H1 (cell line): ENCODE measurements at regions not wholly inside any gene's neighbourhood (a gene's known extent, or its start where the extent isn't known, plus 50 kb on each side); places are given as distances from the start of the nearest gene placed in this dataset.
A peak's percentile ranks its signal among the peaks of the same experiment; 100 is the strongest.

Source experiments
- CTCF ChIA-PET: fragments of 300-600 bp; sonication (Branson Sonifier 250); formaldehyde crosslinking; loops from one replicate; lab custom pipeline; 2021; ENCODE audit not compliant: partially characterized antibody; lab: Charles Lee
- POLR2A ChIA-PET: fragments of 300-600 bp; sonication (Branson Sonifier 250); formaldehyde crosslinking; loops from one replicate; lab custom pipeline; 2021; ENCODE audit warnings: inconsistent platforms; ENCODE audit not compliant: partially characterized antibody; lab: Charles Lee
- DNase-seq, 2 experiments: peaks; one replicate each; pipeline versions ENCODE4 v3.0.0 to v3.0.0-alpha.2; 2010 to 2022; ENCODE audit warnings: low spot score in 2 of 2, low read depth in 1 of 2, mixed read lengths in 1 of 2
- FAIRE-seq: peaks from 2 replicates; lab custom pipeline; 2011; peaks lifted over from hg19 to GRCh38; lab: Jason Lieb, UNC
- H2AFZ ChIP-seq: 2 replicates; pipeline ENCODE4 v1.8.1; 2012; ENCODE audit warnings: low read length, inconsistent platforms
- H2AK5ac ChIP-seq: 2 replicates; pipeline ENCODE4 v1.6.1; 2013; ENCODE audit warnings: low read depth, low read length
- H2BK120ac ChIP-seq: replicated peaks from 2 replicates; pipeline ENCODE3; 2013; ENCODE audit warnings: low read depth, low read length, inconsistent platforms
- H2BK12ac ChIP-seq: 2 replicates; pipeline ENCODE4 v1.6.1; 2013; ENCODE audit warnings: low read depth, low read length
- H2BK15ac ChIP-seq: 2 replicates; pipeline ENCODE4 v1.6.1; 2013; ENCODE audit warnings: low read length
- H2BK20ac ChIP-seq: 2 replicates; pipeline ENCODE4 v1.6.1; 2013; ENCODE audit warnings: low read length
- H2BK5ac ChIP-seq: 2 replicates; pipeline ENCODE4 v1.6.1; 2013; ENCODE audit warnings: low read depth, low read length
- H3K14ac ChIP-seq: 2 replicates; pipeline ENCODE4 v1.6.1; 2013; ENCODE audit warnings: inconsistent platforms; ENCODE audit not compliant: insufficient read length
- H3K18ac ChIP-seq: 2 replicates; pipeline ENCODE4 v1.6.1; 2013; ENCODE audit warnings: low read length; ENCODE audit errors: extremely low read depth
- H3K23ac ChIP-seq: 2 replicates; pipeline ENCODE4 v1.6.1; 2013; ENCODE audit warnings: inconsistent platforms; ENCODE audit not compliant: insufficient read length
- H3K23me2 ChIP-seq: 2 replicates; pipeline ENCODE4 v1.6.1; 2013; ENCODE audit warnings: low read depth, low read length
- H3K27ac ChIP-seq: 2 replicates; pipeline ENCODE4 v1.6.1; 2011; ENCODE audit warnings: low read depth, low read length, inconsistent platforms
- H3K27me3 ChIP-seq, 4 experiments: replicated peaks in 1 of 4; 1 replicate in 1 of 4; 2 replicates in 3 of 4; pipeline versions ENCODE4 v1.6.1 to v1.8.1; 2011 to 2013; ENCODE audit warnings: low read length in 3 of 4, mild to moderate bottlenecking in 3 of 4, inconsistent platforms in 2 of 4, mixed read lengths in 2 of 4, moderate library complexity in 1 of 4; ENCODE audit not compliant: control insufficient read depth in 3 of 4, insufficient read depth in 3 of 4; ENCODE audit errors: extremely low read depth in 1 of 4
- H3K36me3 ChIP-seq, 4 experiments: 2 replicates each; pipeline versions ENCODE4 v1.6.1 to v1.8.1; 2011 to 2013; ENCODE audit warnings: mild to moderate bottlenecking in 4 of 4, low read length in 3 of 4, moderate library complexity in 2 of 4, control low read depth in 1 of 4, inconsistent platforms in 1 of 4; ENCODE audit not compliant: insufficient read depth in 4 of 4, control insufficient read depth in 2 of 4
- H3K4ac ChIP-seq: replicated peaks from 2 replicates; pipeline ENCODE3; 2013; ENCODE audit warnings: low read length, low read depth, mixed read lengths, inconsistent platforms; ENCODE audit not compliant: insufficient read length
- H3K4me1 ChIP-seq, 4 experiments: replicated peaks in 1 of 4; 1 replicate in 1 of 4; 2 replicates in 3 of 4; pipeline versions ENCODE4 v1.6.1 to v1.8.1; 2011 to 2013; ENCODE audit warnings: low read length in 3 of 4, inconsistent platforms in 2 of 4, mixed read lengths in 1 of 4; ENCODE audit not compliant: insufficient read depth in 4 of 4, control insufficient read depth in 3 of 4
- H3K4me2 ChIP-seq, 2 experiments: 2 replicates each; pipeline versions ENCODE4 v1.6.1 to v1.8.1; 2011 to 2013; ENCODE audit warnings: low read depth in 2 of 2, low read length in 2 of 2, control low read depth in 1 of 2, inconsistent platforms in 1 of 2, mild to moderate bottlenecking in 1 of 2; ENCODE audit not compliant: insufficient read depth in 1 of 2
- H3K4me3 ChIP-seq, 4 experiments: fragments of 200-600, 300-600 bp in 1 of 4; sonication (generic), shearing (Covaris generic), sonication (Bioruptor Twin) in 1 of 4; 2 replicates each; pipeline versions ENCODE4 v1.5.1 to v1.8.1; 2011 to 2016; ENCODE audit warnings: low read length in 4 of 4, low read depth in 3 of 4, control low read depth in 2 of 4, inconsistent platforms in 2 of 4, mild to moderate bottlenecking in 2 of 4, mixed read lengths in 1 of 4, moderate library complexity in 1 of 4; ENCODE audit not compliant: insufficient read depth in 2 of 4; ENCODE audit errors: extremely low read depth in 1 of 4
- H3K56ac ChIP-seq: replicated peaks from 2 replicates; pipeline ENCODE3; 2013; ENCODE audit warnings: low read depth, mild to moderate bottlenecking, mixed read lengths, low read length, inconsistent platforms; ENCODE audit not compliant: insufficient read length
- H3K79me1 ChIP-seq: 2 replicates; pipeline ENCODE4 v1.6.1; 2013; ENCODE audit warnings: low read depth, low read length, control low read depth
- H3K79me2 ChIP-seq, 2 experiments: 2 replicates each; pipeline versions ENCODE4 v1.6.1 to v1.8.1; 2012 to 2013; ENCODE audit warnings: low read length in 2 of 2, mild to moderate bottlenecking in 2 of 2, inconsistent platforms in 1 of 2; ENCODE audit not compliant: insufficient read depth in 2 of 2, control insufficient read depth in 1 of 2
- H3K9ac ChIP-seq, 4 experiments: replicated peaks in 1 of 4; 1 replicate in 1 of 4; 2 replicates in 3 of 4; pipeline versions ENCODE4 v1.6.1 to v1.8.1; 2011 to 2013; ENCODE audit warnings: low read depth in 3 of 4, low read length in 3 of 4, control low read depth in 2 of 4, mild to moderate bottlenecking in 2 of 4, moderate library complexity in 2 of 4, inconsistent platforms in 1 of 4; ENCODE audit errors: extremely low read depth in 1 of 4
- H3K9me3 ChIP-seq, 2 experiments: 2 replicates each; pipeline versions ENCODE4 v1.6.1 to v1.8.1; 2012 to 2013; ENCODE audit warnings: mild to moderate bottlenecking in 2 of 2, moderate library complexity in 2 of 2, control low read depth in 1 of 2, inconsistent platforms in 1 of 2, low read depth in 1 of 2, low read length in 1 of 2, mixed read lengths in 1 of 2; ENCODE audit not compliant: insufficient read depth in 2 of 2
- H4K20me1 ChIP-seq, 2 experiments: replicated peaks in 1 of 2; 2 replicates each; pipeline versions ENCODE3 to v1.8.1; 2011 to 2013; ENCODE audit warnings: inconsistent platforms in 2 of 2, low read length in 2 of 2, mild to moderate bottlenecking in 1 of 2; ENCODE audit not compliant: insufficient read depth in 2 of 2, control insufficient read depth in 1 of 2
- H4K5ac ChIP-seq: 2 replicates; pipeline ENCODE4 v1.6.1; 2013; ENCODE audit warnings: low read length, low read depth, mixed read lengths, inconsistent platforms; ENCODE audit not compliant: insufficient read length
- H4K8ac ChIP-seq: 2 replicates; pipeline ENCODE4 v1.8.0; 2013; ENCODE audit warnings: mild to moderate bottlenecking, moderate library complexity, low read length, inconsistent platforms; ENCODE audit not compliant: insufficient read depth; ENCODE audit errors: extremely low read depth
- H4K91ac ChIP-seq: replicated peaks from 2 replicates; pipeline ENCODE3; 2013; ENCODE audit warnings: low read length, mixed read lengths, inconsistent platforms; ENCODE audit not compliant: insufficient read length
- EZH2 ChIP-seq: fragments of 200-600 bp; sonication (generic); IDR thresholded peaks from 2 replicates; pipeline ENCODE4 v1.7.1; 2012; ENCODE audit warnings: low read depth, mild to moderate bottlenecking, moderate library complexity, low read length, inconsistent platforms; ENCODE audit not compliant: severe bottlenecking
- GTF2F1 ChIP-seq: IDR thresholded peaks from 2 replicates; pipeline ENCODE4 v1.6.1; 2012; ENCODE audit warnings: low read depth, low read length, improper control_type of control experiment, borderline replicate concordance
- KDM4A ChIP-seq: IDR thresholded peaks from one replicate; pipeline ENCODE4 v1.7.1; 2012; ENCODE audit warnings: low read depth, mild to moderate bottlenecking, moderate library complexity, low read length, inconsistent platforms; ENCODE audit not compliant: severe bottlenecking
- SIN3A ChIP-seq, 2 experiments: IDR thresholded peaks in 1 of 2; conservative IDR thresholded peaks in 1 of 2; 2 replicates each; pipeline ENCODE4 v1.6.1; 2011 to 2012; ENCODE audit warnings: low read length in 2 of 2, improper control_type of control experiment in 1 of 2, low read depth in 1 of 2, mild to moderate bottlenecking in 1 of 2
- SIX5 ChIP-seq: IDR thresholded peaks from 2 replicates; pipeline ENCODE4 v1.6.1; 2011; ENCODE audit warnings: mild to moderate bottlenecking, low read depth, low read length
- TCF12 ChIP-seq: IDR thresholded peaks from 2 replicates; pipeline ENCODE4 v1.6.1; 2011; ENCODE audit warnings: low read depth, mild to moderate bottlenecking, low read length
- WGBS, 2 experiments: shearing (Covaris generic) in 1 of 2; methylation state at CpG; one replicate each; pipeline versions ENCODE4 v1.1.6 to v1.1.7; 2013 to 2015; ENCODE audit warnings: low lambda C conversion rate in 2 of 2, mixed read lengths in 2 of 2, inconsistent platforms in 1 of 2, low coverage in 1 of 2, missing lambda C conversion rate in 1 of 2; ENCODE audit not compliant: insufficient replicate concordance in 2 of 2, insufficient coverage in 1 of 2, insufficient read length in 1 of 2; ENCODE audit errors: extremely low coverage in 1 of 2, missing lambda C conversion rate in 1 of 2; 5-methylcytosine and 5-hydroxymethylcytosine counted together
- TF ChIP-seq, protein P1 (sequence below): IDR thresholded peaks from 2 replicates; pipeline ENCODE4 v1.6.1; 2012; ENCODE audit warnings: inconsistent platforms
- TF ChIP-seq, protein P2 (sequence below): IDR thresholded peaks from 2 replicates; pipeline ENCODE4 v1.6.1; 2012; ENCODE audit warnings: inconsistent platforms

DNA sequence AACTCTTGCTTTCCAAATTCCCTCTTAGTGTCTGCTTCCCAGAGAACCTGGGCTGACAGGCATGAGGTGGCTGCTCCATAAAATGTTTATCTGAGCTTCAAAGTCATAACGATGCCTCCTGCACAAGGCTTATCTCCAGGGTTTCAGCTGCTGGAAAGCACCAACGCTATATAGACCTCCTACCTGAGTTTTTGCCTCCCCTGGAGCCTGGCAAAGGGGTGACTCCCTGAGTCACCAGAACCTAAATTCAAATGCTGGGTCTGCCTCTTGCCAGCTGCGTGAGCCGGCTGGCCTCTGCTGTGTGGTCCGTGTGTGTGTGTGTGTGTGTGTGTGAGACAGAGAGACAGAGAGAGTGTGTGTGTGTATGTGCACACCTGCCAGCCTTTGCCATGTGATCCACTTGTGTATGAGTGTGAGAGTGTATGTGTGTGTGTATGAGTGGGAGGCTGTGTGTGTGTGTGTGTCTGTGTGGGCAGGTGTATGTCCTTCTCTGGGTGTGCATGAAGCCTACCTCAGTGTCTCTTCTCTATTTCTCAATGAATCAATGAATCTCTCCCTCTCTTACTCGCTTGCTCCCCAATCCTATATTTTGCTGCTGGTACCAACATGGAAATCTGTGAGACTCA lies 714.9 kb downstream of the MATN1 start:
- Histone ChIP-seq H2BK20ac (0 out of 2 replicates have a peak overlapping the region, but pooled peaks have one; percentile 80), H4K8ac (no peak overlapping the region), H3K14ac (no peak overlapping the region), H3K27ac (no peak overlapping the region), H2BK120ac (peak overlapping the region; percentile 41), H2BK5ac (peak overlapping the region; percentile 85; the same call in 1 of the 2 replicates), H3K4me1 (peaks cover 0 to 5% (median 0%) of the 10 kb centered on the region in 4 experiments; a peak in 3 of 7 replicates), H3K36me3 (no peaks in the 10 kb centered on the region), H3K23me2 (peaks cover 2% of the 10 kb centered on the region; the same call in 1 of the 2 replicates), H4K5ac (no peak overlapping the region), H3K79me1 (no peaks in the 10 kb centered on the region), H3K9ac (no peak overlapping the region; a peak in 1 of 7 replicates), H4K91ac (peak overlapping the region; percentile 82), H3K4ac (peak overlapping the region; percentile 80), H3K18ac (no peak overlapping the region), H4K20me1 (no peaks in the 10 kb centered on the region), H3K4me3 (no peak overlapping the region), H3K4me2 (no peak overlapping the region), H3K23ac (no peak overlapping the region), H3K27me3 (no peaks in the 10 kb centered on the region), H3K79me2 (no peaks in the 10 kb centered on the region), H2AFZ (0 out of 2 replicates have a peak overlapping the region, but pooled peaks have one; percentile 12), H3K56ac (no peak overlapping the region), H2BK15ac (peak overlapping the region; percentile 99; the same call in 1 of the 2 replicates), H2AK5ac (peak overlapping the region; percentile 90; the same call in 1 of the 2 replicates), H3K9me3 (peaks cover 6 to 14% of the 10 kb centered on the region in 2 experiments; a peak in 2 of 4 replicates), H2BK12ac (peak overlapping the region; percentile 95; the same call in 1 of the 2 replicates)
- WGBS, 2 experiments = 92% methylated on average over 3 of the region's 6 CpGs; no CpG with 5 or more reads in 1 of the 2 experiments
- TF ChIP-seq TCF12 (no peak), SIN3A (conservative IDR thresholded peaks at IDR 0.05 in 1 of 2, IDR thresholded peaks at IDR 0.05 in 1 of 2; ENCODE audit: low read depth in 1 of 2, low read length in 2 of 2) (no peak), EZH2 (no peak), SIX5 (no peak), KDM4A (no peak), GTF2F1 (no peak)
- TF ChIP-seq, protein P1, sequence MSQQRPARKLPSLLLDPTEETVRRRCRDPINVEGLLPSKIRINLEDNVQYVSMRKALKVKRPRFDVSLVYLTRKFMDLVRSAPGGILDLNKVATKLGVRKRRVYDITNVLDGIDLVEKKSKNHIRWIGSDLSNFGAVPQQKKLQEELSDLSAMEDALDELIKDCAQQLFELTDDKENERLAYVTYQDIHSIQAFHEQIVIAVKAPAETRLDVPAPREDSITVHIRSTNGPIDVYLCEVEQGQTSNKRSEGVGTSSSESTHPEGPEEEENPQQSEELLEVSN = no peak
- TF ChIP-seq, protein P2, sequence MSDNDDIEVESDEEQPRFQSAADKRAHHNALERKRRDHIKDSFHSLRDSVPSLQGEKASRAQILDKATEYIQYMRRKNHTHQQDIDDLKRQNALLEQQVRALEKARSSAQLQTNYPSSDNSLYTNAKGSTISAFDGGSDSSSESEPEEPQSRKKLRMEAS = no peak
- FAIRE-seq (no peak), DNase-seq (no peak)
- ChIA-PET CTCF (interaction anchor here (0.7 to 1.1 kb wide), 3 partner anchors 21 to 151 kb away, joined by 3 to 4 read pairs (median 3); no protein-coding TSS in a partner anchor), POLR2A (interaction anchor here (1.8 kb wide), 1 partner anchor 17 kb away, joined by 4 read pairs; no protein-coding TSS in a partner anchor)
